H9 (cell line): ENCODE measurements at regions not wholly inside any gene's neighbourhood (a gene's known extent, or its start where the extent isn't known, plus 50 kb on each side); places are given as distances from the start of the nearest gene placed in this dataset.

ENCODE experiments used
- DNase-seq: peaks from one replicate; pipeline ENCODE4 v3.0.0-alpha.2; 2017
- H2AFZ ChIP-seq: one replicate; pipeline ENCODE4 v1.6.1; 2013; ENCODE audit warnings: mild to moderate bottlenecking, low read length, control low read depth, moderate library complexity
- H2AK5ac ChIP-seq: 2 replicates; pipeline ENCODE4 v1.6.1; 2013; ENCODE audit warnings: low read length, control low read depth, mixed read lengths; ENCODE audit not compliant: insufficient read length
- H2BK120ac ChIP-seq: one replicate; pipeline ENCODE4 v1.6.1; 2013; ENCODE audit warnings: low read depth, mild to moderate bottlenecking, low read length, control low read depth, inconsistent platforms; ENCODE audit not compliant: poor library complexity, severe bottlenecking
- H2BK12ac ChIP-seq: 2 replicates; pipeline ENCODE4 v1.6.1; 2013; ENCODE audit warnings: low read length, control low read depth, mixed read lengths, low read depth; ENCODE audit not compliant: insufficient read length
- H2BK15ac ChIP-seq: 2 replicates; pipeline ENCODE4 v1.6.1; 2013; ENCODE audit warnings: low read depth, low read length, control low read depth
- H2BK20ac ChIP-seq: one replicate; pipeline ENCODE4 v1.6.1; 2013; ENCODE audit warnings: low read depth, mild to moderate bottlenecking, low read length, control low read depth, inconsistent platforms; ENCODE audit not compliant: poor library complexity, severe bottlenecking
- H2BK5ac ChIP-seq: 2 replicates; pipeline ENCODE4 v1.6.1; 2013; ENCODE audit warnings: low read length, control low read depth, mixed read lengths; ENCODE audit not compliant: insufficient read length
- H3K14ac ChIP-seq: 2 replicates; pipeline ENCODE4 v1.6.1; 2013; ENCODE audit warnings: low read length, control low read depth; ENCODE audit not compliant: insufficient read depth
- H3K18ac ChIP-seq: 2 replicates; pipeline ENCODE4 v1.6.1; 2013; ENCODE audit warnings: low read depth, mild to moderate bottlenecking, mixed read lengths, low read length, control low read depth; ENCODE audit not compliant: insufficient read length
- H3K23ac ChIP-seq: 2 replicates; pipeline ENCODE4 v1.6.1; 2013; ENCODE audit warnings: low read length, control low read depth, mixed read lengths, low read depth; ENCODE audit not compliant: insufficient read length
- H3K23me2 ChIP-seq: 2 replicates; pipeline ENCODE4 v1.6.1; 2013; ENCODE audit warnings: low read depth, mild to moderate bottlenecking, mixed read lengths, low read length, control low read depth; ENCODE audit not compliant: insufficient read length, poor library complexity, severe bottlenecking
- H3K27ac ChIP-seq: 2 replicates; pipeline ENCODE4 v1.5.1; 2013; ENCODE audit warnings: low read length, control low read depth, mixed read lengths, low read depth; ENCODE audit not compliant: insufficient read length
- H3K27me3 ChIP-seq: 2 replicates; pipeline ENCODE4 v1.6.1; 2013; ENCODE audit warnings: low read length, control low read depth, inconsistent platforms; ENCODE audit not compliant: insufficient read depth
- H3K4ac ChIP-seq: 2 replicates; pipeline ENCODE4 v1.6.1; 2013; ENCODE audit warnings: low read depth, mild to moderate bottlenecking, control low read depth, inconsistent platforms, low read length, moderate library complexity
- H3K4me1 ChIP-seq: 2 replicates; pipeline ENCODE4 v1.6.1; 2013; ENCODE audit warnings: low read length, control low read depth, inconsistent platforms; ENCODE audit not compliant: insufficient read depth
- H3K4me2 ChIP-seq: 2 replicates; pipeline ENCODE4 v1.6.1; 2013; ENCODE audit warnings: low read length, control low read depth, mixed read lengths; ENCODE audit not compliant: insufficient read length, insufficient read depth
- H3K56ac ChIP-seq: 2 replicates; pipeline ENCODE4 v1.6.1; 2013; ENCODE audit warnings: low read depth, mild to moderate bottlenecking, mixed read lengths, low read length, control low read depth; ENCODE audit not compliant: insufficient read length
- H3K79me1 ChIP-seq: 2 replicates; pipeline ENCODE4 v1.6.1; 2013; ENCODE audit warnings: low read depth, mild to moderate bottlenecking, moderate library complexity, low read length, control low read depth, inconsistent platforms; ENCODE audit not compliant: insufficient read depth, poor library complexity, severe bottlenecking
- H3K79me2 ChIP-seq: 2 replicates; pipeline ENCODE4 v1.6.1; 2013; ENCODE audit warnings: low read length, control low read depth, inconsistent platforms; ENCODE audit not compliant: insufficient read depth
- H3K9ac ChIP-seq: 2 replicates; pipeline ENCODE4 v1.6.1; 2013; ENCODE audit warnings: low read length, control low read depth, mixed read lengths; ENCODE audit not compliant: insufficient read length; ENCODE audit errors: extremely low read depth
- H3K9me3 ChIP-seq: one replicate; pipeline ENCODE4 v1.6.1; 2013; ENCODE audit warnings: low read depth, low read length, inconsistent platforms; ENCODE audit not compliant: control insufficient read depth
- H3T11ph ChIP-seq: one replicate; pipeline ENCODE4 v1.6.1; 2013; ENCODE audit warnings: mild to moderate bottlenecking, low read length, control low read depth, inconsistent platforms
- H4K20me1 ChIP-seq: one replicate; pipeline ENCODE4 v1.6.1; 2013; ENCODE audit not compliant: control insufficient read depth, insufficient read length, insufficient read depth
- H4K5ac ChIP-seq: 2 replicates; pipeline ENCODE4 v1.6.1; 2013; ENCODE audit warnings: low read depth, mild to moderate bottlenecking, mixed read lengths, low read length, control low read depth; ENCODE audit not compliant: insufficient read length
- H4K8ac ChIP-seq: replicated peaks from 2 replicates; pipeline ENCODE4 v1.6.1; 2013; ENCODE audit warnings: low read length, control low read depth, mixed read lengths, low read depth; ENCODE audit not compliant: insufficient read length
- H4K91ac ChIP-seq: 2 replicates; pipeline ENCODE4 v1.6.1; 2013; ENCODE audit warnings: low read depth, mild to moderate bottlenecking, moderate library complexity, mixed read lengths, low read length, control low read depth; ENCODE audit not compliant: insufficient read length
- H3K27ac Mint-ChIP-seq, 3 experiments: 2 replicates in 2 of 3; 3 replicates in 1 of 3; pipeline ENCODE4 v1.8.0; 2020 to 2021; ENCODE audit warnings: mixed read lengths in 3 of 3, mild to moderate bottlenecking in 1 of 3, moderate library complexity in 1 of 3
- H3K27me3 Mint-ChIP-seq: 2 replicates; pipeline ENCODE4 v1.8.0; 2021; ENCODE audit warnings: low read depth, mild to moderate bottlenecking, moderate library complexity, mixed read lengths
- H3K36me3 Mint-ChIP-seq, 3 experiments: 2 replicates in 2 of 3; 3 replicates in 1 of 3; pipeline ENCODE4 v1.8.0; 2020 to 2021; ENCODE audit warnings: low read depth in 3 of 3, mixed read lengths in 3 of 3; ENCODE audit not compliant: insufficient read depth in 1 of 3
- H3K4me1 Mint-ChIP-seq, 2 experiments: 2 replicates each; pipeline ENCODE4 v1.8.0; 2020; ENCODE audit warnings: mixed read lengths in 2 of 2
- H3K4me3 Mint-ChIP-seq, 2 experiments: 2 replicates in 1 of 2; 3 replicates in 1 of 2; pipeline ENCODE4 v1.8.0; 2020 to 2021; ENCODE audit warnings: mild to moderate bottlenecking in 2 of 2, mixed read lengths in 2 of 2, moderate library complexity in 1 of 2
- H3K9me3 Mint-ChIP-seq, 2 experiments: 2 replicates in 1 of 2; 3 replicates in 1 of 2; pipeline ENCODE4 v1.8.0; 2020; ENCODE audit warnings: mild to moderate bottlenecking in 2 of 2, mixed read lengths in 2 of 2, moderate library complexity in 1 of 2
- CTCF ChIP-seq: fragments of 200-600 bp; sonication (generic); conservative IDR thresholded peaks from 3 replicates; pipeline ENCODE4 v1.8.0; 2021; ENCODE audit warnings: antibody characterized with exemption, mild to moderate bottlenecking
- WGBS: extraction: QIAGEN DNeasy Blood & Tissue Kit; methylation state at CpG from one replicate; pipeline ENCODE4 v1.1.7; 2013; ENCODE audit warnings: missing lambda C conversion rate, low lambda C conversion rate, mixed read lengths; ENCODE audit not compliant: insufficient read length; ENCODE audit errors: extremely low coverage; 5-methylcytosine and 5-hydroxymethylcytosine counted together

- no CpG with 5 or more reads among the region's 4 CpGs for WGBS
Observed at GRCh38 chr7:23955600-23956149, 245.7 kb downstream of the STK31 start.

More at GRCh38 chr7:23955600-23956149, 245.7 kb downstream of the STK31 start:
- Mint-ChIP-seq H3K36me3 (no peaks in the 10 kb centered on the region), H3K9me3 (0 out of 5 replicates have a peak, but pooled peaks cover 0 to 2% of the 10 kb centered on the region in 2 experiments), H3K27me3 (peaks cover 2% of the 10 kb centered on the region; the same call in 1 of the 2 replicates), H3K4me3 (no peak overlapping the region), H3K27ac (no peak overlapping the region), H3K4me1 (peaks cover 6 to 7% of the 10 kb centered on the region in 2 experiments; a peak in 3 of 4 replicates)
- H2BK12ac ChIP-seq: no peak overlapping the region
- no peak overlapping the region for H3K23ac ChIP-seq
- H3K79me2 ChIP-seq: no peaks in the 10 kb centered on the region
- H2AK5ac ChIP-seq: no peak overlapping the region
- no peak overlapping the region for H4K5ac ChIP-seq
- H2BK20ac ChIP-seq: no peak overlapping the region
- no peaks in the 10 kb centered on the region for H3K79me1 ChIP-seq
- H2BK15ac ChIP-seq: no peak overlapping the region
- no peaks in the 10 kb centered on the region for H3K27me3 ChIP-seq
- H3K9me3 ChIP-seq: no peaks in the 10 kb centered on the region
- no peak for TF ChIP-seq CTCF
- H3K56ac ChIP-seq: no peak overlapping the region
- no peak overlapping the region for H3K4me2 ChIP-seq
- H3K9ac ChIP-seq: no peak overlapping the region
- H3K4me1 ChIP-seq: peaks cover 9% of the 10 kb centered on the region; the same call in 1 of the 2 replicates
- H2BK120ac ChIP-seq: no peak overlapping the region
- no peaks in the 10 kb centered on the region for H3K23me2 ChIP-seq
- no peak overlapping the region for H3K18ac ChIP-seq
- DNase-seq: no peak
- no peak overlapping the region for H3K4ac ChIP-seq
- no peaks in the 10 kb centered on the region for H4K20me1 ChIP-seq
- no peak overlapping the region for H4K91ac ChIP-seq
- H2BK5ac ChIP-seq: no peak overlapping the region
- no peak overlapping the region for H4K8ac ChIP-seq
- no peak overlapping the region for H3T11ph ChIP-seq
- no peak overlapping the region for H3K14ac ChIP-seq
- no peak overlapping the region for H3K27ac ChIP-seq
- no peak overlapping the region for H2AFZ ChIP-seq
